WI38 (cell line): ENCODE measurements at regions not wholly inside any gene's neighbourhood (a gene's known extent, or its start where the extent isn't known, plus 50 kb on each side); places are given as distances from the start of the nearest gene placed in this dataset.

Experiments used
- H3K4me3 ChIP-seq: 2 replicates; pipeline ENCODE4 v1.5.1; 2011; ENCODE audit warnings: low read depth, mild to moderate bottlenecking, control low read depth, low read length
- CTCF ChIP-seq: IDR thresholded peaks from 2 replicates; pipeline ENCODE4 v1.5.1; 2012; ENCODE audit warnings: low read depth, mild to moderate bottlenecking, control low read depth, low read length

- no peak for TF ChIP-seq CTCF
- no peak overlapping the region for H3K4me3 ChIP-seq
Observed at GRCh38 chr2:150889141-150889540, 372.5 kb downstream of the RBM43 start.

GRCh38 chr2:150888337-150888736, 373.3 kb downstream of the RBM43 start:
- TF ChIP-seq CTCF: no peak
- no peak overlapping the region for H3K4me3 ChIP-seq

GRCh38 chr2:150887926-150888325, 373.7 kb downstream of the RBM43 start:
- no peak for TF ChIP-seq CTCF
- no peak overlapping the region for H3K4me3 ChIP-seq

- H3K4me3 ChIP-seq: no peak overlapping the region
- no peak for TF ChIP-seq CTCF
Observed at GRCh38 chr2:150885774-150886386, 375.8 kb downstream of the RBM43 start.

GRCh38 chr2:150885236-150885635, 376.4 kb downstream of the RBM43 start:
- no peak for TF ChIP-seq CTCF

GRCh38 chr2:150883613-150883895, 378.1 kb downstream of the RBM43 start:
- no peak overlapping the region for H3K4me3 ChIP-seq
- no peak for TF ChIP-seq CTCF

More at GRCh38 chr2:150885236-150885635, 376.4 kb downstream of the RBM43 start:
- H3K4me3 ChIP-seq: no peak overlapping the region

GRCh38 chr2:150882751-150883612, 378.7 kb downstream of the RBM43 start:
- no peak overlapping the region for H3K4me3 ChIP-seq
- TF ChIP-seq CTCF: no peak
